Endothelial cell (in vitro differentiated cells): ENCODE measurements at regions not wholly inside any gene's neighbourhood (a gene's known extent, or its start where the extent isn't known, plus 50 kb on each side); places are given as distances from the start of the nearest gene placed in this dataset.

ENCODE experiments used
- DNase-seq: peaks from one replicate; pipeline ENCODE4 v3.0.0; 2021; ENCODE audit warnings: low spot score
- H3K27ac Mint-ChIP-seq: one replicate; pipeline ENCODE4 v1.8.0; 2021; ENCODE audit warnings: mixed read lengths, inconsistent platforms; ENCODE audit not compliant: unreplicated experiment
- H3K27me3 Mint-ChIP-seq: one replicate; pipeline ENCODE4 v1.8.0; 2021; ENCODE audit warnings: mild to moderate bottlenecking, moderate library complexity, mixed read lengths, inconsistent platforms; ENCODE audit not compliant: unreplicated experiment
- H3K36me3 Mint-ChIP-seq: one replicate; pipeline ENCODE4 v1.8.0; 2021; ENCODE audit warnings: mild to moderate bottlenecking, low read depth, mixed read lengths, inconsistent platforms; ENCODE audit not compliant: unreplicated experiment
- H3K4me1 Mint-ChIP-seq: one replicate; pipeline ENCODE4 v1.8.0; 2021; ENCODE audit warnings: mild to moderate bottlenecking, mixed read lengths, inconsistent platforms; ENCODE audit not compliant: unreplicated experiment
- H3K4me3 Mint-ChIP-seq: one replicate; pipeline ENCODE4 v1.8.0; 2021; ENCODE audit warnings: mild to moderate bottlenecking, mixed read lengths, inconsistent platforms; ENCODE audit not compliant: unreplicated experiment
- H3K9me3 Mint-ChIP-seq: one replicate; pipeline ENCODE4 v1.8.0; 2021; ENCODE audit warnings: mixed read lengths, inconsistent platforms; ENCODE audit not compliant: unreplicated experiment
- CTCF ChIP-seq: fragments of 200-600 bp; sonication (generic); IDR thresholded peaks from one replicate; pipeline ENCODE4 v1.5.0; 2021; ENCODE audit warnings: antibody characterized with exemption; ENCODE audit not compliant: unreplicated experiment

- Mint-ChIP-seq H3K36me3 (no peaks in the 10 kb centered on the region), H3K27me3 (no peaks in the 10 kb centered on the region), H3K4me1 (no peaks in the 10 kb centered on the region), H3K27ac (no peak overlapping the region), H3K9me3 (no peaks in the 10 kb centered on the region), H3K4me3 (no peak overlapping the region)
- DNase-seq, result no peak
- no peak for TF ChIP-seq CTCF
Observed at GRCh38 chr1:208670778-208671177, 426.6 kb upstream of the PLXNA2 start.

- DNase-seq, result no peak
- no peaks in the 10 kb centered on the region for H3K27me3 Mint-ChIP-seq
- TF ChIP-seq CTCF, result no peak
- H3K9me3 Mint-ChIP-seq, result no peaks in the 10 kb centered on the region
- H3K27ac Mint-ChIP-seq, result no peak overlapping the region
- peaks cover 7% of the 10 kb centered on the region for H3K4me1 Mint-ChIP-seq
- no peaks in the 10 kb centered on the region for H3K36me3 Mint-ChIP-seq
- no peak overlapping the region for H3K4me3 Mint-ChIP-seq
Observed at GRCh38 chr1:208681878-208682663, 437.9 kb upstream of the PLXNA2 start.

DNA sequence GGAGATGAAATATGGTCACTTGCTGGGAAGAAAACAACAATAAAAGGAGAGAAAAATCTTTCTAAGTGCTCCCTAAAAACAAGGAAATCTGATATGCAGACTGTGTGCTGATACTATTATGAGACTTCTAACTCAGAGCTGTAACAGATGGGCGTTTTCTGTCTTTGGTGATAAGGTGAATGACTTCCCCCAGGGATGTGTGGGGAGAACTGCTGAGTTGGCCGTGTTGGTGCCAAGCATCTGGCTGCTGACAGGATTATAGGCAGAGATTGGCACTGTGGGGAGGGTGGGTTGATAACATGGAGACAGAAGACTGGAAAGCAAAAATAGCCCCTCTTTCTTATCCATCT lies 438.5 kb upstream of the PLXNA2 start:
- H3K27me3 Mint-ChIP-seq, result no peaks in the 10 kb centered on the region
- no peak overlapping the region for H3K27ac Mint-ChIP-seq
- peaks cover 7% of the 10 kb centered on the region for H3K4me1 Mint-ChIP-seq
- no peaks in the 10 kb centered on the region for H3K36me3 Mint-ChIP-seq
- no peak for TF ChIP-seq CTCF
- no peak for DNase-seq
- H3K9me3 Mint-ChIP-seq, result no peaks in the 10 kb centered on the region
- H3K4me3 Mint-ChIP-seq, result no peak overlapping the region

- H3K4me3 Mint-ChIP-seq, result no peak overlapping the region
- no peak for TF ChIP-seq CTCF
Observed at GRCh38 chr1:208683141-208683540, 439.0 kb upstream of the PLXNA2 start.

GRCh38 chr1:208684192-208684591 lies 440.0 kb upstream of the PLXNA2 start:
- Mint-ChIP-seq H3K36me3 (no peaks in the 10 kb centered on the region), H3K4me1 (peaks cover 7% of the 10 kb centered on the region), H3K9me3 (no peaks in the 10 kb centered on the region), H3K27me3 (no peaks in the 10 kb centered on the region), H3K4me3 (no peak overlapping the region), H3K27ac (no peak overlapping the region)
- DNase-seq, result no peak
- TF ChIP-seq CTCF, result no peak

More at GRCh38 chr1:208683141-208683540, 439.0 kb upstream of the PLXNA2 start:
- Mint-ChIP-seq H3K36me3 (no peaks in the 10 kb centered on the region), H3K4me1 (peaks cover 7% of the 10 kb centered on the region), H3K27me3 (no peaks in the 10 kb centered on the region), H3K9me3 (no peaks in the 10 kb centered on the region), H3K27ac (no peak overlapping the region)
- no peak for DNase-seq
